HG03108 (cell line): ENCODE measurements at regions not wholly inside any gene's neighbourhood (a gene's known extent, or its start where the extent isn't known, plus 50 kb on each side); places are given as distances from the start of the nearest gene placed in this dataset.

ENCODE experiments used
- ATAC-seq: cut with Tn5 transposase; IDR thresholded peaks from one replicate; pipeline ENCODE4 v1.9.1; 2021; ENCODE audit warnings: moderate library complexity; ENCODE audit not compliant: unreplicated experiment

GRCh38 chr10:81093056-81093455 lies 555.4 kb downstream of the SH2D4B start:
- no peak for ATAC-seq

- ATAC-seq: no peak
Observed at GRCh38 chr10:81095238-81095637, 557.5 kb downstream of the SH2D4B start.

- no peak for ATAC-seq
Observed at GRCh38 chr10:81096558-81096957, 558.9 kb downstream of the SH2D4B start.

GRCh38 chr10:81101062-81101461 lies 563.4 kb downstream of the SH2D4B start:
- no peak for ATAC-seq

- no peak for ATAC-seq
Observed at GRCh38 chr10:81104494-81104893, 566.8 kb downstream of the SH2D4B start.

GRCh38 chr10:81108516-81109199 lies 571.0 kb downstream of the SH2D4B start:
- peak; percentile 87 for ATAC-seq

GRCh38 chr10:81109200-81109752 lies 571.6 kb downstream of the SH2D4B start:
- no peak for ATAC-seq

GRCh38 chr10:81116201-81116600 lies 578.5 kb downstream of the SH2D4B start:
- ATAC-seq: no peak

GRCh38 chr10:81116990-81117389 lies 579.3 kb downstream of the SH2D4B start:
- ATAC-seq: no peak

GRCh38 chr10:81127931-81128330 lies 590.2 kb downstream of the SH2D4B start:
- no peak for ATAC-seq

- ATAC-seq: no peak
Observed at GRCh38 chr10:81130014-81130413, 592.3 kb downstream of the SH2D4B start.

- ATAC-seq: peak; percentile 90
Observed at GRCh38 chr10:81135851-81136250, 598.1 kb downstream of the SH2D4B start.

- no peak for ATAC-seq
Observed at GRCh38 chr10:81136261-81136660, 598.6 kb downstream of the SH2D4B start.

GRCh38 chr10:81145975-81146374 lies 608.3 kb downstream of the SH2D4B start:
- no peak for ATAC-seq

- no peak for ATAC-seq
Observed at GRCh38 chr10:81146436-81146835, 608.7 kb downstream of the SH2D4B start.

- ATAC-seq: no peak
Observed at GRCh38 chr10:81152656-81153055, 615.0 kb downstream of the SH2D4B start.

- no peak for ATAC-seq
Observed at GRCh38 chr10:81157681-81158080, 620.0 kb downstream of the SH2D4B start.

GRCh38 chr10:81177651-81178244 lies 640.0 kb downstream of the SH2D4B start:
- no peak for ATAC-seq

GRCh38 chr10:81179324-81179723 lies 641.6 kb downstream of the SH2D4B start:
- ATAC-seq: no peak

GRCh38 chr10:81179805-81180452 lies 642.2 kb downstream of the SH2D4B start:
- peak; percentile 63 for ATAC-seq

- no peak for ATAC-seq
Observed at GRCh38 chr10:81182296-81182695, 644.6 kb downstream of the SH2D4B start.

GRCh38 chr10:81192221-81192788 lies 654.6 kb downstream of the SH2D4B start:
- no peak for ATAC-seq
